ENCODE measurements at regions not wholly inside any gene's neighbourhood (a gene's known extent, or its start where the extent isn't known, plus 50 kb on each side); places are given as distances from the start of the nearest gene placed in this dataset.
"Not testable (repeated sequence)": the region's sequence is repeated elsewhere in the genome, so short reads cannot be mapped to it uniquely, and the experiment has no call there.

GRCh38 chr2:122749405-122749804 lies 994.0 kb downstream of the TSN start:
- DNase-seq, result no peak

- DNase-seq, result no peak
Observed at GRCh38 chr2:122750095-122750494, 994.6 kb downstream of the TSN start.

GRCh38 chr2:122750808-122751207 lies 995.4 kb downstream of the TSN start:
- no peak for DNase-seq

- DNase-seq, result no peak
Observed at GRCh38 chr2:122753336-122753735, 997.9 kb downstream of the TSN start.

GRCh38 chr2:122754561-122754960 lies 999.1 kb downstream of the TSN start:
- no peak for DNase-seq

GRCh38 chr2:122755281-122755780 lies 999.9 kb downstream of the TSN start:
- no peak for DNase-seq

GRCh38 chr2:122758967-122759366 lies 1003.5 kb downstream of the TSN start:
- no peak for DNase-seq

GRCh38 chr2:122764014-122764413 lies 1008.6 kb downstream of the TSN start:
- no peak for DNase-seq

- no peak for DNase-seq
Observed at GRCh38 chr2:122780251-122780650, 1024.8 kb downstream of the TSN start.

GRCh38 chr2:122794100-122794499 lies 1038.6 kb downstream of the TSN start:
- DNase-seq, result no peak

GRCh38 chr2:122795763-122796162 lies 1040.3 kb downstream of the TSN start:
- DNase-seq, result no peak

GRCh38 chr2:122799391-122799790 lies 1043.9 kb downstream of the TSN start:
- no peak for DNase-seq

- DNase-seq, result no peak
Observed at GRCh38 chr2:122800781-122801180, 1045.3 kb downstream of the TSN start.

GRCh38 chr2:122804494-122804893 lies 1049.0 kb downstream of the TSN start:
- DNase-seq, result no peak

- DNase-seq, result no peak
Observed at GRCh38 chr2:122805346-122805745, 1049.9 kb downstream of the TSN start.

GRCh38 chr2:122808286-122808969 lies 1053.0 kb downstream of the TSN start:
- no peak for DNase-seq

GRCh38 chr2:122812214-122812613 lies 1056.8 kb downstream of the TSN start:
- DNase-seq, result not testable (repeated sequence)

- no peak for DNase-seq
Observed at GRCh38 chr2:122815120-122815519, 1059.7 kb downstream of the TSN start.

- DNase-seq, result no peak
Observed at GRCh38 chr2:122816803-122817202, 1061.4 kb downstream of the TSN start.

GRCh38 chr2:122822319-122822718 lies 1066.9 kb downstream of the TSN start:
- DNase-seq, result no peak

- DNase-seq, result no peak
Observed at GRCh38 chr2:122830157-122830556, 1074.7 kb downstream of the TSN start.

- DNase-seq, result no peak
Observed at GRCh38 chr2:122831649-122832048, 1076.2 kb downstream of the TSN start.

GRCh38 chr2:122843503-122843902 lies 1088.1 kb downstream of the TSN start:
- DNase-seq, result no peak

- no peak for DNase-seq
Observed at GRCh38 chr2:122851161-122851560, 1095.7 kb downstream of the TSN start.

- DNase-seq, result no peak
Observed at GRCh38 chr2:122851972-122852531, 1096.6 kb downstream of the TSN start.

All from GDM1 (cell line).